ENCODE measurements at regions not wholly inside any gene's neighbourhood (a gene's known extent, or its start where the extent isn't known, plus 50 kb on each side); places are given as distances from the start of the nearest gene placed in this dataset.
"Not testable (repeated sequence)": the region's sequence is repeated elsewhere in the genome, so short reads cannot be mapped to it uniquely, and the experiment has no call there.

- DNase-seq (ENCODE audit: low spot score) (no peak), ATAC-seq (no peak)
Observed at GRCh38 chr5:42074353-42074752, 149.3 kb downstream of the FBXO4 start.

GRCh38 chr5:42089705-42090104 is 164.6 kb downstream of the FBXO4 start:
- DNase-seq (ENCODE audit: low spot score) = no peak
- no peak for ATAC-seq

- DNase-seq (ENCODE audit: low spot score) = no peak
- no peak for ATAC-seq
Observed at GRCh38 chr5:42090162-42090561, 165.1 kb downstream of the FBXO4 start.

- DNase-seq (ENCODE audit: low spot score); ATAC-seq: not testable (repeated sequence)
Observed at GRCh38 chr5:42099846-42100245, 174.8 kb downstream of the FBXO4 start.

- ATAC-seq (peak; percentile 54), DNase-seq (ENCODE audit: low spot score) (no peak)
Observed at GRCh38 chr5:42108468-42108867, 183.4 kb downstream of the FBXO4 start.

GRCh38 chr5:42109006-42109572 is 184.0 kb downstream of the FBXO4 start:
- no peak for ATAC-seq

GRCh38 chr5:42115721-42116120 is 190.6 kb downstream of the FBXO4 start:
- DNase-seq (ENCODE audit: low spot score) = not testable (repeated sequence)
- ATAC-seq = peak; percentile 44

More at GRCh38 chr5:42109006-42109572, 184.0 kb downstream of the FBXO4 start:
- no peak for DNase-seq (ENCODE audit: low spot score)

GRCh38 chr5:42120070-42120469 is 195.0 kb downstream of the FBXO4 start:
- no peak for ATAC-seq
- no peak for DNase-seq (ENCODE audit: low spot score)

GRCh38 chr5:42121401-42121800 is 196.3 kb downstream of the FBXO4 start:
- DNase-seq (ENCODE audit: low spot score) (no peak), ATAC-seq (no peak)

GRCh38 chr5:42131081-42131480 is 206.0 kb downstream of the FBXO4 start:
- ATAC-seq = no peak
- no peak for DNase-seq (ENCODE audit: low spot score)

- ATAC-seq = no peak
- DNase-seq (ENCODE audit: low spot score) = no peak
Observed at GRCh38 chr5:42143361-42143760, 218.3 kb downstream of the FBXO4 start.

GRCh38 chr5:42148813-42149212 is 223.7 kb downstream of the FBXO4 start:
- ATAC-seq (no peak), DNase-seq (ENCODE audit: low spot score) (no peak)

GRCh38 chr5:42157215-42157614 is 232.1 kb downstream of the FBXO4 start:
- DNase-seq (ENCODE audit: low spot score) (no peak), ATAC-seq (no peak)

- DNase-seq (ENCODE audit: low spot score) (no peak), ATAC-seq (no peak)
Observed at GRCh38 chr5:42163083-42163482, 238.0 kb downstream of the FBXO4 start.

GRCh38 chr5:42168091-42168670 is 243.1 kb downstream of the FBXO4 start:
- no peak for ATAC-seq

GRCh38 chr5:42176118-42176517 is 247.1 kb upstream of the GHR start:
- DNase-seq (ENCODE audit: low spot score) (peak; percentile 74), ATAC-seq (peak; percentile 78)

More at GRCh38 chr5:42168091-42168670, 243.1 kb downstream of the FBXO4 start:
- DNase-seq (ENCODE audit: low spot score) = no peak

GRCh38 chr5:42179843-42180242 is 243.4 kb upstream of the GHR start:
- DNase-seq (ENCODE audit: low spot score); ATAC-seq: not testable (repeated sequence)

GRCh38 chr5:42216904-42217303 is 206.3 kb upstream of the GHR start:
- no peak for DNase-seq (ENCODE audit: low spot score)
- ATAC-seq = no peak

- ATAC-seq (no peak), DNase-seq (ENCODE audit: low spot score) (no peak)
Observed at GRCh38 chr5:42217791-42218190, 205.4 kb upstream of the GHR start.

GRCh38 chr5:42225009-42225408 is 198.2 kb upstream of the GHR start:
- no peak for ATAC-seq

GRCh38 chr5:42228279-42228678 is 195.0 kb upstream of the GHR start:
- ATAC-seq = peak; percentile 73
- no peak for DNase-seq (ENCODE audit: low spot score)

More at GRCh38 chr5:42225009-42225408, 198.2 kb upstream of the GHR start:
- no peak for DNase-seq (ENCODE audit: low spot score)

- no peak for ATAC-seq
- DNase-seq (ENCODE audit: low spot score) = no peak
Observed at GRCh38 chr5:42230839-42231238, 192.4 kb upstream of the GHR start.

- no peak for ATAC-seq
Observed at GRCh38 chr5:42235241-42235640, 188.0 kb upstream of the GHR start.

More at GRCh38 chr5:42235241-42235640, 188.0 kb upstream of the GHR start:
- no peak for DNase-seq (ENCODE audit: low spot score)

Data from left lobe of liver (tissue), 2 donors.